Osteoblast (primary cell): ENCODE measurements at regions not wholly inside any gene's neighbourhood (a gene's known extent, or its start where the extent isn't known, plus 50 kb on each side); places are given as distances from the start of the nearest gene placed in this dataset.

ENCODE experiments used
- DNase-seq: peaks from one replicate; pipeline ENCODE4 v3.0.0; 2011; ENCODE audit warnings: low spot score, mixed read lengths; ENCODE audit not compliant: insufficient read length; ENCODE audit errors: missing footprints
- H2AFZ ChIP-seq: 2 replicates; pipeline ENCODE4 v1.6.0; 2011; ENCODE audit warnings: mild to moderate bottlenecking, low read length
- H3K27ac ChIP-seq: 2 replicates; pipeline ENCODE4 v1.5.1; 2011; ENCODE audit warnings: mild to moderate bottlenecking, low read depth, low read length, moderate library complexity
- H3K27me3 ChIP-seq: 2 replicates; pipeline ENCODE4 v1.6.0; 2012; ENCODE audit warnings: mild to moderate bottlenecking, control low read depth, inconsistent platforms, low read length, moderate library complexity; ENCODE audit not compliant: insufficient read depth
- H3K36me3 ChIP-seq: 2 replicates; pipeline ENCODE4 v1.5.1; 2011; ENCODE audit warnings: mild to moderate bottlenecking, low read length, control low read depth, moderate library complexity; ENCODE audit not compliant: insufficient read depth
- H3K4me1 ChIP-seq: 2 replicates; pipeline ENCODE4 v1.5.1; 2011; ENCODE audit warnings: mild to moderate bottlenecking, low read length, control low read depth, moderate library complexity; ENCODE audit not compliant: insufficient read depth
- H3K4me2 ChIP-seq: 2 replicates; pipeline ENCODE4 v1.6.0; 2011; ENCODE audit warnings: mild to moderate bottlenecking, low read length; ENCODE audit not compliant: insufficient read depth
- H3K4me3 ChIP-seq: fragments of 200-600 bp; sonication (generic); 3 replicates; pipeline ENCODE4 v1.5.1; 2012; ENCODE audit warnings: mild to moderate bottlenecking, low read length, inconsistent platforms; ENCODE audit not compliant: insufficient read depth
- H3K79me2 ChIP-seq: 2 replicates; pipeline ENCODE4 v1.6.0; 2012; ENCODE audit warnings: mild to moderate bottlenecking, low read length, control low read depth, inconsistent platforms; ENCODE audit not compliant: insufficient read depth
- H3K9me3 ChIP-seq: 2 replicates; pipeline ENCODE4 v1.5.1; 2011; ENCODE audit warnings: low read depth, low read length, control low read depth
- H4K20me1 ChIP-seq: 2 replicates; pipeline ENCODE4 v1.6.0; 2012; ENCODE audit warnings: mild to moderate bottlenecking, low read length, control low read depth; ENCODE audit not compliant: insufficient read depth
- TF ChIP-seq, protein P1 (sequence below): IDR thresholded peaks from 2 replicates; pipeline ENCODE4 v1.5.1; 2011; ENCODE audit warnings: mild to moderate bottlenecking, low read depth, low read length, moderate library complexity; ENCODE audit errors: extremely low read depth

DNA sequence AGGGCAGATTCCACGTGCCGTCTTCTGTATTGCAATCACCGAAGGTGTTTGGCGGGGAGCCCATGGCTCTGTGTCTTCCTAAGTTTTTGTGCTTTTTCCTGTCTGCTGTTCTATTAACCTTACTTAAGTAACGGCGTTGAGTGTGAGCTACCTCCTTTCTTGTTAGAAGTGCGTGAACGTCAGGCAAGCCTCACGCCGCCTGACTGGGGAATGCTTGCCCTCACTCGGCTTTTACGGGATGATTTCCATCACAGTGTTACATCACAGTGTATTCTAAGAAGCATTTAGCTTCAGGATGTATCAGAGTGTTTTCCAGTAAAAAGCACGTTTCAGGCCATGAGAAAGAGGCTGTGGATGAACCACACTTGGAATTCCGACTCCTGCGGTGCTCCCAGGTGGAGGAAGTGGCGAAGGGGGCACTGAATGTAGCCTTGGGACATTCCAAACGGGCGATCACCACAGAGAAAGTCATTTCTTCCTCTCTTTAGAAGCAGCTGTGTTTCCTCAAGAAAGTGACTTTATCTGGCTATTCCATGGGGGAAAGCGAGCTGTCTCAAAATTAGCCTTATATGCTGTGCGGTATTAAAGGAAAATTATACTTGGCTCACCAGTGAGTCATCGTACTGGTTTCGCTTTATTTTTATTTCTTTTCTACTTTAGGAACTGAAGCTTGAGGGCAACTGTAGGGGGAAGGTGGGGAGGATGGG is 290.7 kb downstream of the KLF6 start:
- H4K20me1 ChIP-seq = no peaks in the 10 kb centered on the region
- H3K27me3 ChIP-seq = no peaks in the 10 kb centered on the region
- H3K4me2 ChIP-seq = peak overlapping the region; percentile 78
- TF ChIP-seq, protein P1, sequence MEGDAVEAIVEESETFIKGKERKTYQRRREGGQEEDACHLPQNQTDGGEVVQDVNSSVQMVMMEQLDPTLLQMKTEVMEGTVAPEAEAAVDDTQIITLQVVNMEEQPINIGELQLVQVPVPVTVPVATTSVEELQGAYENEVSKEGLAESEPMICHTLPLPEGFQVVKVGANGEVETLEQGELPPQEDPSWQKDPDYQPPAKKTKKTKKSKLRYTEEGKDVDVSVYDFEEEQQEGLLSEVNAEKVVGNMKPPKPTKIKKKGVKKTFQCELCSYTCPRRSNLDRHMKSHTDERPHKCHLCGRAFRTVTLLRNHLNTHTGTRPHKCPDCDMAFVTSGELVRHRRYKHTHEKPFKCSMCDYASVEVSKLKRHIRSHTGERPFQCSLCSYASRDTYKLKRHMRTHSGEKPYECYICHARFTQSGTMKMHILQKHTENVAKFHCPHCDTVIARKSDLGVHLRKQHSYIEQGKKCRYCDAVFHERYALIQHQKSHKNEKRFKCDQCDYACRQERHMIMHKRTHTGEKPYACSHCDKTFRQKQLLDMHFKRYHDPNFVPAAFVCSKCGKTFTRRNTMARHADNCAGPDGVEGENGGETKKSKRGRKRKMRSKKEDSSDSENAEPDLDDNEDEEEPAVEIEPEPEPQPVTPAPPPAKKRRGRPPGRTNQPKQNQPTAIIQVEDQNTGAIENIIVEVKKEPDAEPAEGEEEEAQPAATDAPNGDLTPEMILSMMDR = no peak
- peak overlapping the region; percentile 56 for H3K4me3 ChIP-seq
- peaks cover 7% of the 10 kb centered on the region for H3K4me1 ChIP-seq
- no peaks in the 10 kb centered on the region for H3K36me3 ChIP-seq
- peak overlapping the region; percentile 79 for H2AFZ ChIP-seq
- DNase-seq = no peak
- no peaks in the 10 kb centered on the region for H3K79me2 ChIP-seq
- no peaks in the 10 kb centered on the region for H3K9me3 ChIP-seq
- peak overlapping the region; percentile 40 for H3K27ac ChIP-seq

DNA sequence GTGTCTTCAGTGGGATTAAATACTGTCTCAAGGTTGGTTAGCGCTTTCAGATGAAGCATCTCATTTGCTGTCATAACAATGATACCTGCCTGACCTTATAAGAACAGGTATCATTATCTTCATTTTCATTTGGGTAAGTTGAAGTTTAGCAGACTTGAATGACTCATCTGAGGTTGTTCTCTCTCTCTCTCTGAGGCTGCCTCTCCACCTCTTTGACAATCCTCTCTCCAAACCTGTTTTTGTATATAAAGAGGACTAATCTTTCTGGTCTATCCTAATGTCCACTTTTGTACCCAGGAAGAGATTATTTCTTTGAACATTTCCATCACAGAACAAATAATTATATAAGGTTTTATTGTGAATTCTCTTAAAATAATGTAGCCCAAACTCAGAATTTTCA is 291.4 kb downstream of the KLF6 start:
- no peak for DNase-seq
- Histone ChIP-seq H3K27ac (no peak overlapping the region), H2AFZ (no peak overlapping the region), H3K9me3 (no peaks in the 10 kb centered on the region), H4K20me1 (no peaks in the 10 kb centered on the region), H3K4me3 (no peak overlapping the region), H3K36me3 (no peaks in the 10 kb centered on the region), H3K4me1 (peaks cover 7% of the 10 kb centered on the region), H3K27me3 (no peaks in the 10 kb centered on the region), H3K4me2 (no peak overlapping the region), H3K79me2 (no peaks in the 10 kb centered on the region)
- TF ChIP-seq, protein P1 = no peak

DNA sequence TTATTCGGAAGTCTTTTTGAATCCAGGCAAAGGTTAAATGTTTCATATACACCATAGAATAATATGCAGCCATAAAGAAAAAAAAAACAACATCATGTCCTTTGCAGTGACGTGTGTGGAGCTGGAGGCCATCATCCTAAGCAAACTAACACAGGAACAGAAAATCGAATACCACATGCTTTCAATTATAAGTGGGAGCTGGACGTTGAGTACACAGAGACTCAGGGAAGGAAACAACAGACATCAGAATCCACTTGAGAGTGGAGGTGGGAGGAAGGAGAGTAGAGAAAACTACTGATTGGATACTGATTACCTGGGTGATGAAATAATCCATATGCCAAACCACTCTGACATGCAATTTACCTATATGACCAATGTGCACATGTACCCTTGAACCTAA is 293.4 kb downstream of the KLF6 start:
- no peaks in the 10 kb centered on the region for H4K20me1 ChIP-seq
- H3K9me3 ChIP-seq = no peaks in the 10 kb centered on the region
- TF ChIP-seq, protein P1 = no peak
- no peaks in the 10 kb centered on the region for H3K27me3 ChIP-seq
- no peaks in the 10 kb centered on the region for H3K36me3 ChIP-seq
- no peak overlapping the region for H3K4me2 ChIP-seq
- no peak overlapping the region for H3K4me3 ChIP-seq
- no peak overlapping the region for H3K27ac ChIP-seq
- H2AFZ ChIP-seq = no peak overlapping the region
- H3K79me2 ChIP-seq = no peaks in the 10 kb centered on the region
- peaks cover 7% of the 10 kb centered on the region for H3K4me1 ChIP-seq
- DNase-seq = no peak

DNA sequence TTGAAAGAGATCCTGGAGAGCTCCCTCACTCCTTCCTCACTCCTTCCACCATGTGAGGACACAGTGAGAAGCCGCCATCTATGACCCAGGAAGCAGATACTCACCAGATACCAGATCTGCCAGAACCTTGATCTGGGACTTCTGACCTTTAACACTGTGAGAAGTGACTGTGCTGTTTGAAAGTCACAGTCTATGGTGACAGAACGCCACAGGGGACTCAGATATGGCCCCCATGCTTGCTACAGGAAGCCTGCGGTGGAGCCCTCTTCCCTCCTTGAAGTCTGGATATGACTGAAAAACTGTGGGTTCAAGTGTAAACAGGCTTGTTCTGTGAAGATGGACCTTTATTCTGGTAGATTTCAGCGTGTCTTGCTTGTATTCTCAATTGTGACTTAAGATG is 297.8 kb downstream of the KLF6 start:
- TF ChIP-seq, protein P1 = no peak

More for the DNA sequence above, 297.8 kb downstream of the KLF6 start:
- no peak overlapping the region for H3K4me3 ChIP-seq
- H2AFZ ChIP-seq = no peak overlapping the region
- H3K79me2 ChIP-seq = no peaks in the 10 kb centered on the region
- H3K36me3 ChIP-seq = no peaks in the 10 kb centered on the region
- peaks cover 17% of the 10 kb centered on the region for H3K4me1 ChIP-seq
- no peak for DNase-seq
- no peaks in the 10 kb centered on the region for H3K9me3 ChIP-seq
- no peak overlapping the region for H3K4me2 ChIP-seq
- H3K27ac ChIP-seq = no peak overlapping the region
- no peaks in the 10 kb centered on the region for H4K20me1 ChIP-seq
- no peaks in the 10 kb centered on the region for H3K27me3 ChIP-seq
